ENCODE measurements at regions not wholly inside any gene's neighbourhood (a gene's known extent, or its start where the extent isn't known, plus 50 kb on each side); places are given as distances from the start of the nearest gene placed in this dataset.
"Not testable (repeated sequence)": the region's sequence is repeated elsewhere in the genome, so short reads cannot be mapped to it uniquely, and the experiment has no call there.

DNA sequence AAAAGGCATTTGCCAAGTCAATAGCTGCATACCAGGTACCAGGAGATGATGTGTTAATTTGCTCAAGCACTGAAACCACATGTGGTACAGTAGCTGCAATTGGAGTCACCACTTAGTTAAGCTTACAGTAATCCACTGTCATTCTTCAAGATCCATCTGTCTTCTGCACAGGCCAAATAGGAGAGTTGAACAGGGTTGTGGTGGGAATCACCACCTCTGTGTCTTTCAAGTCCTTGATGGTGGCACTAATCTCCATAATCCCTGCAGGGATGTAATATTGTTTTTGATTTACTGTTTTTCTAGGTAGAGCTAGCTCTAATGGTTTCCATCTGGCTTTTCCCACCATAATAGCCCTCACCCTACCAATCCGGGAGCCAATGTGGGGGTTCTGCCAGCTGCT, 91.9 kb downstream of the FCRL5 start:
- no peaks in the 10 kb centered on the region for H3K9me3 ChIP-seq
- H3K36me3 ChIP-seq, result no peaks in the 10 kb centered on the region
- H3K27me3 ChIP-seq, result no peaks in the 10 kb centered on the region
- H3K4me3 ChIP-seq (ENCODE audit: low read depth, low read length), result no peak overlapping the region
- TF ChIP-seq CTCF (IDR thresholded peaks at IDR 0.05; ENCODE audit: low read depth, low read length), result no peak
- DNase-seq, result no peak
- H3K4me1 ChIP-seq, result no peaks in the 10 kb centered on the region

DNA sequence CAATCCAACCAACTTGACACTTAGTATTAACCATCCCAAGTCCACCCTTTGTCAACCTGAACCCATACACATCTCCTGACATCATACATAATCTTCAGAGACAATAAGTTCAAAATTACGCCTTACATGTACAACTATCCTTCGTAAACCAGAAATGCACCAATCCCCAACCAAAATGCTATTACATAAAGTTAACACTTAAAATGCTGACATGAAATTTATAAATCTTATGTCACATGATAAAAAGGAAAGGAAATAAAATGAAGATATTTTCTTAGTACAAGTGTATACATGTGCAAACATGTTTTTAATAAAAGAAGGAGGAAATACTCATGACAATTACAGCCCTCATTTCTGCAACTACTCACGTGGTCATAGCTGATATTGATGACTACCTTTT, 95.0 kb downstream of the FCRL5 start:
- Histone ChIP-seq H3K36me3 (no peaks in the 10 kb centered on the region), H3K9me3 (no peaks in the 10 kb centered on the region), H3K4me1 (no peaks in the 10 kb centered on the region), H3K4me3 (ENCODE audit: low read depth, low read length) (no peak overlapping the region), H3K27me3 (no peaks in the 10 kb centered on the region)
- no peak for TF ChIP-seq CTCF (IDR thresholded peaks at IDR 0.05; ENCODE audit: low read depth, low read length)
- no peak for DNase-seq

- no peak for TF ChIP-seq CTCF (IDR thresholded peaks at IDR 0.05; ENCODE audit: low read depth, low read length)
- Histone ChIP-seq H3K27me3 (peaks cover 6% of the 10 kb centered on the region), H3K9me3 (no peaks in the 10 kb centered on the region), H3K36me3 (no peaks in the 10 kb centered on the region), H3K4me3 (ENCODE audit: low read depth, low read length) (no peak overlapping the region), H3K4me1 (no peaks in the 10 kb centered on the region)
- DNase-seq, result no peak
Observed at GRCh38 chr1:157455318-157455717, 97.0 kb downstream of the FCRL5 start.

GRCh38 chr1:157450106-157450505, 102.2 kb downstream of the FCRL5 start:
- Histone ChIP-seq H3K9me3 (no peaks in the 10 kb centered on the region), H3K4me3 (ENCODE audit: low read depth, low read length) (no peak overlapping the region), H3K27me3 (peaks cover 10% of the 10 kb centered on the region), H3K36me3 (no peaks in the 10 kb centered on the region), H3K4me1 (no peaks in the 10 kb centered on the region)
- no peak for DNase-seq
- no peak for TF ChIP-seq CTCF (IDR thresholded peaks at IDR 0.05; ENCODE audit: low read depth, low read length)

GRCh38 chr1:157448636-157449035, 103.7 kb downstream of the FCRL5 start:
- Histone ChIP-seq H3K4me1 (no peaks in the 10 kb centered on the region), H3K36me3 (no peaks in the 10 kb centered on the region), H3K9me3 (no peaks in the 10 kb centered on the region), H3K4me3 (ENCODE audit: low read depth, low read length) (no peak overlapping the region), H3K27me3 (peaks cover 10% of the 10 kb centered on the region)
- TF ChIP-seq CTCF (IDR thresholded peaks at IDR 0.05; ENCODE audit: low read depth, low read length), result no peak
- DNase-seq, result no peak

DNA sequence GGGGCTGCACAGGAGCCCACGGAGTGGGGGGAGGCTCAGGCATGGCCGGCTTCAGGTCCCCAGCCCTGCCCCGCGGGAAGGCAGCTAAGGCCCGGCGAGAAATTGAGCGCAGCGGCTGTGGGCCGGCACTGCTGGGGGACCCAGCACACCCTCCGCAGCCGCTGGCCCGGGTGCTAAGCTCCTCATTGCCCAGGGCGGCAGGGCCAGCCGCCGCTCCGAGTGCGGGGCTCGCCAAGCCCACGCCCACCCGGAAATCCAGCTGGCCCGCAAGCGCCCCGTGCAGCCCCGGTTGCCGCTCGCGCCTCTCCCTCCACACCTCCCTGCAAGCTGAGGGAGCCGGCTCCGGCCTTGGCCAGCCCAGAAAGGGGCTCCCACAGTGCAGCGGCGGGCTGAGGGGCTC, 106.0 kb downstream of the FCRL5 start:
- not testable (repeated sequence) for H3K27me3 ChIP-seq; H3K36me3 ChIP-seq; DNase-seq; H3K9me3 ChIP-seq; H3K4me3 ChIP-seq (ENCODE audit: low read depth, low read length); H3K4me1 ChIP-seq

GRCh38 chr1:157445616-157446140, 106.6 kb downstream of the FCRL5 start:
- not testable (repeated sequence) for H3K9me3 ChIP-seq; H3K36me3 ChIP-seq; H3K27me3 ChIP-seq; H3K4me1 ChIP-seq; H3K4me3 ChIP-seq (ENCODE audit: low read depth, low read length)
- DNase-seq, result peak; percentile 21

Measured in BE2C (cell line).